ENCODE measurements at regions not wholly inside any gene's neighbourhood (a gene's known extent, or its start where the extent isn't known, plus 50 kb on each side); places are given as distances from the start of the nearest gene placed in this dataset.

DNA sequence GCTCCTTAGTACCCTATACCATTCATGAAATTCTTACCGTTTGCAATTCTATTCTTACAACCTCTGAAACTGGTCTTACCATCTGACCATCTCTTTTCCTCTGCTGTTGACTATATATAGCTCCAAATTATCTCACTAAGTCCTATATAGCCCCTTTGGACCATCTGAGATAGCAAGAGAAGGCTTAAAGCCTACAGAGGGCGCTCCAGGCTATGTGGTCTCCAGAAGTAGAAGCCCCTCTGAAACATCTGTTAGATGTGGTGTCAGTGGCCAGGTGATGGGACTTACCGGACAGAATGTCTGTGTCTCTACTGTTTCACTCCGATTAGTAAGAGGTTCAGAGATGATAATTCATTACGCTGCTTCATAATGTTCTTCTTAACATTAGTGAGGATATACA is 140.7 kb upstream of the BMP2 start:
- no peak overlapping the region for H3K4me3 ChIP-seq (ENCODE audit: low read length)
- no peaks in the 10 kb centered on the region for H3K27me3 ChIP-seq (ENCODE audit: control insufficient read depth, insufficient read depth, low read length)
- no peaks in the 10 kb centered on the region for H3K9me3 ChIP-seq (ENCODE audit: control insufficient read depth, low read length)

GRCh38 chr20:6623989-6624388 is 143.5 kb upstream of the BMP2 start:
- Histone ChIP-seq H3K4me3 (ENCODE audit: low read length) (no peak overlapping the region), H3K4me1 (ENCODE audit: control insufficient read depth, insufficient read depth, low read length) (peaks cover 5% of the 10 kb centered on the region), H3K27me3 (ENCODE audit: control insufficient read depth, insufficient read depth, low read length) (no peaks in the 10 kb centered on the region), H3K9ac (ENCODE audit: low read length) (no peak overlapping the region), H3K9me3 (ENCODE audit: control insufficient read depth, low read length) (no peaks in the 10 kb centered on the region), H3K36me3 (ENCODE audit: control insufficient read depth, insufficient read depth, low read length) (no peaks in the 10 kb centered on the region)

More for the DNA sequence above, 140.7 kb upstream of the BMP2 start:
- peaks cover 5% of the 10 kb centered on the region for H3K4me1 ChIP-seq (ENCODE audit: control insufficient read depth, insufficient read depth, low read length)
- no peak overlapping the region for H3K9ac ChIP-seq (ENCODE audit: low read length)
- H3K36me3 ChIP-seq (ENCODE audit: control insufficient read depth, insufficient read depth, low read length): no peaks in the 10 kb centered on the region

- H3K4me1 ChIP-seq (ENCODE audit: control insufficient read depth, insufficient read depth, low read length): peaks cover 5% of the 10 kb centered on the region
- no peak overlapping the region for H3K4me3 ChIP-seq (ENCODE audit: low read length)
- no peak overlapping the region for H3K9ac ChIP-seq (ENCODE audit: low read length)
- no peaks in the 10 kb centered on the region for H3K27me3 ChIP-seq (ENCODE audit: control insufficient read depth, insufficient read depth, low read length)
- no peaks in the 10 kb centered on the region for H3K9me3 ChIP-seq (ENCODE audit: control insufficient read depth, low read length)
- no peaks in the 10 kb centered on the region for H3K36me3 ChIP-seq (ENCODE audit: control insufficient read depth, insufficient read depth, low read length)
Measured at GRCh38 chr20:6622041-6622440, 145.4 kb upstream of the BMP2 start.

- Histone ChIP-seq H3K4me3 (ENCODE audit: low read length) (no peak overlapping the region), H3K9ac (ENCODE audit: low read length) (no peak overlapping the region), H3K9me3 (ENCODE audit: control insufficient read depth, low read length) (no peaks in the 10 kb centered on the region), H3K4me1 (ENCODE audit: control insufficient read depth, insufficient read depth, low read length) (no peaks in the 10 kb centered on the region), H3K36me3 (ENCODE audit: control insufficient read depth, insufficient read depth, low read length) (no peaks in the 10 kb centered on the region), H3K27me3 (ENCODE audit: control insufficient read depth, insufficient read depth, low read length) (no peaks in the 10 kb centered on the region)
Measured at GRCh38 chr20:6618051-6618450, 149.4 kb upstream of the BMP2 start.

DNA sequence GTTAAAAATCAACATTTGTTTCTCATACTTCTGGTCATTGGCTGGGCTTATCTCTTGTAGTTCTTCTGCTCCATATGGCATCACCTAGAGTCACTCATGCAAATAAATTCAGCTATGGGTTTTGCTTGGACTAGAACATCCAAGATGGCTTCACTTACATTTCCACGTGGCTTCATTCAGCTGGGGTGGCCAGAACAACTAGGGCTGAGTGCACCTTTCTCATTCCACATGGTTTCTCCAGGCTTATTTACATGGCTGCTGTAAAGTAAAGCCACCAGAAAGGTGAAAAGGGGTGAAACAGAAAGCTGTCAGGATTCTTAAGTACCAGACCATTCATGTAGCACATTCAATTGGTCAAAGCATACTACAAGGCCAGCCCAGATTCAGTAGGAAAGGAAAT is 151.1 kb upstream of the BMP2 start:
- H3K4me1 ChIP-seq (ENCODE audit: control insufficient read depth, insufficient read depth, low read length): peaks cover 5% of the 10 kb centered on the region
- H3K27me3 ChIP-seq (ENCODE audit: control insufficient read depth, insufficient read depth, low read length): no peaks in the 10 kb centered on the region
- no peaks in the 10 kb centered on the region for H3K9me3 ChIP-seq (ENCODE audit: control insufficient read depth, low read length)
- no peak overlapping the region for H3K4me3 ChIP-seq (ENCODE audit: low read length)
- no peak overlapping the region for H3K9ac ChIP-seq (ENCODE audit: low read length)
- H3K36me3 ChIP-seq (ENCODE audit: control insufficient read depth, insufficient read depth, low read length): no peaks in the 10 kb centered on the region

GRCh38 chr20:6614836-6615235 is 152.7 kb upstream of the BMP2 start:
- H3K9me3 ChIP-seq (ENCODE audit: control insufficient read depth, low read length): no peaks in the 10 kb centered on the region
- no peak overlapping the region for H3K9ac ChIP-seq (ENCODE audit: low read length)
- peaks cover 5% of the 10 kb centered on the region for H3K4me1 ChIP-seq (ENCODE audit: control insufficient read depth, insufficient read depth, low read length)
- H3K27me3 ChIP-seq (ENCODE audit: control insufficient read depth, insufficient read depth, low read length): no peaks in the 10 kb centered on the region
- no peak overlapping the region for H3K4me3 ChIP-seq (ENCODE audit: low read length)
- H3K36me3 ChIP-seq (ENCODE audit: control insufficient read depth, insufficient read depth, low read length): no peaks in the 10 kb centered on the region

DNA sequence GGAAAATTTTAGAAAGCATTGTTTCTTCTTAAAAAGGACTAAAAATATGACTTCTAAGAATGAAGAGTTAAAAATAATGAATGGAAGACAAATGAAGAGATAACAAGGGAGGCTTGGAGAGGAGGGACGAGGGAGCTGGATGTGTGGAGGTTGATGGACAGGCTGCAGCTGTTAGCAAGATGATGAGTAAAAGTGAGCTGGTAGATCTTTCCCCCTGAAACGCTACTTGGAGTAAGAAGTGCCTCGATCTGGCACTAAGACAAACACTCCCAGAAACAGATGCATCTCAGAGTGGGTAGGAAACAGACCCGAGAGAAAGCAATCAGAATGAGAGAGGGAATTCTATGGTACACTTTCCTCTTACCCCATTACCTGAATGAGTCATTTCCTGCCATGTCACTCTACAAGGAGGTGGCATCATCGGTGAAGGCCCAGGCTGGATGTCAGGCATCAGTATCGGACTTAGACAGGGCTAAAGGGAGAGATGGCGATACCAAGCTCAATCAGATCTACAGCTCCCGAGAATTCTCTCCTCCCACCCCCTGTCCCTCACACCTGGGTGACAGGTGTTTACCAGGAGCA is 154.1 kb upstream of the BMP2 start:
- no peak overlapping the region for H3K9ac ChIP-seq (ENCODE audit: low read length)
- H3K4me3 ChIP-seq (ENCODE audit: low read length): no peak overlapping the region
- H3K27me3 ChIP-seq (ENCODE audit: control insufficient read depth, insufficient read depth, low read length): no peaks in the 10 kb centered on the region
- no peaks in the 10 kb centered on the region for H3K9me3 ChIP-seq (ENCODE audit: control insufficient read depth, low read length)
- no peaks in the 10 kb centered on the region for H3K36me3 ChIP-seq (ENCODE audit: control insufficient read depth, insufficient read depth, low read length)
- peaks cover 5% of the 10 kb centered on the region for H3K4me1 ChIP-seq (ENCODE audit: control insufficient read depth, insufficient read depth, low read length)

- no peak overlapping the region for H3K9ac ChIP-seq (ENCODE audit: low read length)
- no peaks in the 10 kb centered on the region for H3K27me3 ChIP-seq (ENCODE audit: control insufficient read depth, insufficient read depth, low read length)
- peaks cover 5% of the 10 kb centered on the region for H3K4me1 ChIP-seq (ENCODE audit: control insufficient read depth, insufficient read depth, low read length)
- no peaks in the 10 kb centered on the region for H3K9me3 ChIP-seq (ENCODE audit: control insufficient read depth, low read length)
- H3K4me3 ChIP-seq (ENCODE audit: low read length): no peak overlapping the region
- H3K36me3 ChIP-seq (ENCODE audit: control insufficient read depth, insufficient read depth, low read length): no peaks in the 10 kb centered on the region
Measured at GRCh38 chr20:6612606-6612923, 154.9 kb upstream of the BMP2 start.

GRCh38 chr20:6611911-6612605 is 155.4 kb upstream of the BMP2 start:
- H3K9me3 ChIP-seq (ENCODE audit: control insufficient read depth, low read length): no peaks in the 10 kb centered on the region
- H3K9ac ChIP-seq (ENCODE audit: low read length): no peak overlapping the region
- H3K27me3 ChIP-seq (ENCODE audit: control insufficient read depth, insufficient read depth, low read length): no peaks in the 10 kb centered on the region
- H3K4me1 ChIP-seq (ENCODE audit: control insufficient read depth, insufficient read depth, low read length): peaks cover 5% of the 10 kb centered on the region
- no peaks in the 10 kb centered on the region for H3K36me3 ChIP-seq (ENCODE audit: control insufficient read depth, insufficient read depth, low read length)
- no peak overlapping the region for H3K4me3 ChIP-seq (ENCODE audit: low read length)

DNA sequence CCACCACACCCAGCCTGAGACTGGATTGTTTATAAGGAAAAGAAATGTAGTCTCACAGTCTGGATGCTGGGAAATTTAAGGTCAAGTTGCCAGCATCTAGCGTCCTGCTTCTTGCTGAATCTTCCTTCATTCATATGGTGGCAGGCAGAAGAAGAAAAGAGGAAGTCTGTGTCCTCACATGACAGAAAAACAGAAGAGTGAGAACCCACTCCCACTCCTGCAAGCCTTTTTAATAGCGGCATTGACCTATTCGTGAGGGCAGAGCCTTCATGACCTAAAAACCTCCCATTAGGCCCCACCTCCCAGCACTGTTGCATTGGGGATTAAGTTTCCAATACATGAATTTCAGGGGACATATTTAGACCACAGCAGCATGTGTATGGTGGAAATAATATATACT is 160.8 kb upstream of the BMP2 start:
- Histone ChIP-seq H3K36me3 (ENCODE audit: control insufficient read depth, insufficient read depth, low read length) (no peaks in the 10 kb centered on the region), H3K9me3 (ENCODE audit: control insufficient read depth, low read length) (no peaks in the 10 kb centered on the region), H3K4me1 (ENCODE audit: control insufficient read depth, insufficient read depth, low read length) (no peaks in the 10 kb centered on the region), H3K9ac (ENCODE audit: low read length) (no peak overlapping the region), H3K4me3 (ENCODE audit: low read length) (no peak overlapping the region), H3K27me3 (ENCODE audit: control insufficient read depth, insufficient read depth, low read length) (no peaks in the 10 kb centered on the region)

GRCh38 chr20:6605055-6605935 is 162.2 kb upstream of the BMP2 start:
- Histone ChIP-seq H3K4me3 (ENCODE audit: low read length) (no peak overlapping the region), H3K27me3 (ENCODE audit: control insufficient read depth, insufficient read depth, low read length) (no peaks in the 10 kb centered on the region), H3K9ac (ENCODE audit: low read length) (no peak overlapping the region), H3K36me3 (ENCODE audit: control insufficient read depth, insufficient read depth, low read length) (no peaks in the 10 kb centered on the region), H3K4me1 (ENCODE audit: control insufficient read depth, insufficient read depth, low read length) (no peaks in the 10 kb centered on the region), H3K9me3 (ENCODE audit: control insufficient read depth, low read length) (no peaks in the 10 kb centered on the region)

GRCh38 chr20:6604179-6604578 is 163.3 kb upstream of the BMP2 start:
- Histone ChIP-seq H3K9ac (ENCODE audit: low read length) (no peak overlapping the region), H3K9me3 (ENCODE audit: control insufficient read depth, low read length) (no peaks in the 10 kb centered on the region), H3K27me3 (ENCODE audit: control insufficient read depth, insufficient read depth, low read length) (no peaks in the 10 kb centered on the region), H3K36me3 (ENCODE audit: control insufficient read depth, insufficient read depth, low read length) (no peaks in the 10 kb centered on the region), H3K4me1 (ENCODE audit: control insufficient read depth, insufficient read depth, low read length) (no peaks in the 10 kb centered on the region), H3K4me3 (ENCODE audit: low read length) (no peak overlapping the region)

Data from mucosa of stomach (tissue), 1 donor.